Fibroblast of villous mesenchyme (primary cell): ENCODE measurements at regions not wholly inside any gene's neighbourhood (a gene's known extent, or its start where the extent isn't known, plus 50 kb on each side); places are given as distances from the start of the nearest gene placed in this dataset.

Source experiments
- DNase-seq: peaks from one replicate; pipeline ENCODE4 v3.0.0-alpha.2; 2010; ENCODE audit warnings: low read depth
- H3K4me3 ChIP-seq: 2 replicates; pipeline ENCODE4 v1.5.1; 2011; ENCODE audit warnings: low read depth, mild to moderate bottlenecking, low read length
- CTCF ChIP-seq: IDR thresholded peaks from 2 replicates; pipeline ENCODE4 v1.5.1; 2012; ENCODE audit warnings: low read depth, mild to moderate bottlenecking, low read length; ENCODE audit not compliant: insufficient read depth

GRCh38 chr4:43987331-43987944 is 461.2 kb downstream of the KCTD8 start:
- no peak for TF ChIP-seq CTCF
- DNase-seq, result no peak

GRCh38 chr4:43990551-43990950 is 458.1 kb downstream of the KCTD8 start:
- DNase-seq, result no peak
- TF ChIP-seq CTCF, result no peak
- H3K4me3 ChIP-seq, result no peak overlapping the region

More at GRCh38 chr4:43987331-43987944, 461.2 kb downstream of the KCTD8 start:
- no peak overlapping the region for H3K4me3 ChIP-seq

- no peak for TF ChIP-seq CTCF
- DNase-seq, result no peak
- no peak overlapping the region for H3K4me3 ChIP-seq
Observed at GRCh38 chr4:43990963-43991362, 457.6 kb downstream of the KCTD8 start.

- DNase-seq, result no peak
- TF ChIP-seq CTCF, result no peak
- H3K4me3 ChIP-seq, result no peak overlapping the region
Observed at GRCh38 chr4:43992552-43992951, 456.1 kb downstream of the KCTD8 start.

GRCh38 chr4:43993196-43993902 is 455.3 kb downstream of the KCTD8 start:
- DNase-seq, result no peak
- no peak overlapping the region for H3K4me3 ChIP-seq
- no peak for TF ChIP-seq CTCF

GRCh38 chr4:43999669-44000068 is 448.9 kb downstream of the KCTD8 start:
- DNase-seq, result no peak
- H3K4me3 ChIP-seq, result no peak overlapping the region
- TF ChIP-seq CTCF, result no peak

GRCh38 chr4:44002368-44002767 is 446.2 kb downstream of the KCTD8 start:
- no peak overlapping the region for H3K4me3 ChIP-seq
- no peak for DNase-seq
- TF ChIP-seq CTCF, result no peak
